GM23338 (cell line): ENCODE measurements at regions not wholly inside any gene's neighbourhood (a gene's known extent, or its start where the extent isn't known, plus 50 kb on each side); places are given as distances from the start of the nearest gene placed in this dataset.

ENCODE experiments used
- ATAC-seq: fragments of 200-7000 bp; cut with Tn5 transposase; 3 replicates; pipeline ENCODE4 v1.9.1; 2020
- DNase-seq: peaks from one replicate; pipeline ENCODE4 v3.0.0-alpha.2; 2015; ENCODE audit warnings: low spot score
- H2AFZ ChIP-seq: fragments of 200-600 bp; sonication (generic); 2 replicates; pipeline ENCODE4 v1.8.0; 2016; ENCODE audit warnings: antibody characterized with exemption, mild to moderate bottlenecking, moderate library complexity
- H3F3A ChIP-seq: fragments of 200-600 bp; sonication (generic); replicated peaks from 2 replicates; pipeline ENCODE4 v1.8.0; 2017; ENCODE audit warnings: antibody characterized with exemption, mixed run types, low read depth
- H3K27ac ChIP-seq: fragments of 200-600 bp; sonication (generic); 2 replicates; pipeline ENCODE4 v1.6.1; 2016; ENCODE audit warnings: low read depth
- H3K27me3 ChIP-seq: fragments of 200-600 bp; sonication (generic); 2 replicates; pipeline ENCODE4 v1.8.0; 2016; ENCODE audit warnings: mild to moderate bottlenecking, mixed run types, moderate library complexity; ENCODE audit not compliant: insufficient read depth
- H3K36me3 ChIP-seq: fragments of 200-600 bp; sonication (generic); 2 replicates; pipeline ENCODE4 v1.8.0; 2016; ENCODE audit warnings: mild to moderate bottlenecking; ENCODE audit not compliant: insufficient read depth
- H3K4me1 ChIP-seq: fragments of 200-600 bp; sonication (generic); 2 replicates; pipeline ENCODE4 v1.8.0; 2016; ENCODE audit warnings: mild to moderate bottlenecking, moderate library complexity; ENCODE audit not compliant: insufficient read depth
- H3K4me2 ChIP-seq: fragments of 200-600 bp; sonication (generic); 2 replicates; pipeline ENCODE4 v1.7.1; 2017; ENCODE audit warnings: mixed run types
- H3K4me3 ChIP-seq: fragments of 200-600 bp; sonication (generic); 2 replicates; pipeline ENCODE4 v1.6.1; 2016; ENCODE audit warnings: mixed run types
- H3K79me2 ChIP-seq: fragments of 200-600 bp; sonication (generic); replicated peaks from 2 replicates; pipeline ENCODE4 v1.8.0; 2017; ENCODE audit warnings: mild to moderate bottlenecking; ENCODE audit not compliant: insufficient read depth
- H3K9me2 ChIP-seq: fragments of 200-600 bp; sonication (generic); 2 replicates; pipeline ENCODE4 v1.8.0; 2017; ENCODE audit not compliant: insufficient read depth
- H4K20me1 ChIP-seq: fragments of 200-600 bp; sonication (generic); replicated peaks from 2 replicates; pipeline ENCODE4 v1.8.0; 2017; ENCODE audit warnings: mild to moderate bottlenecking; ENCODE audit not compliant: insufficient read depth
- H3K27ac Mint-ChIP-seq: 2 replicates; pipeline ENCODE4 v1.8.0; 2020; ENCODE audit warnings: inconsistent platforms, mild to moderate bottlenecking, moderate library complexity, mixed read lengths
- H3K27me3 Mint-ChIP-seq: 3 replicates; pipeline ENCODE4 v1.8.0; 2022; ENCODE audit warnings: low read depth, mild to moderate bottlenecking, moderate library complexity, mixed read lengths, inconsistent platforms; ENCODE audit not compliant: insufficient read depth, poor library complexity
- H3K36me3 Mint-ChIP-seq: 3 replicates; pipeline ENCODE4 v1.8.0; 2021; ENCODE audit warnings: low read depth, mild to moderate bottlenecking, inconsistent platforms, moderate library complexity, mixed read lengths
- H3K4me1 Mint-ChIP-seq: 3 replicates; pipeline ENCODE4 v1.8.0; 2020; ENCODE audit warnings: mild to moderate bottlenecking, inconsistent platforms, mixed read lengths
- H3K4me3 Mint-ChIP-seq: 3 replicates; pipeline ENCODE4 v1.8.0; 2021; ENCODE audit warnings: moderate library complexity, mild to moderate bottlenecking, inconsistent platforms, mixed read lengths
- H3K9me3 Mint-ChIP-seq: 3 replicates; pipeline ENCODE4 v1.8.0; 2020; ENCODE audit warnings: moderate library complexity, mild to moderate bottlenecking, inconsistent platforms, mixed read lengths
- CREB1 ChIP-seq: fragments of 250-450 bp; sonication (Bioruptor Pico); IDR thresholded peaks from 2 replicates; pipeline ENCODE4 v1.5.0; 2020; ENCODE audit warnings: low read depth, mild to moderate bottlenecking, moderate library complexity
- EZH2 ChIP-seq: fragments of 200-600 bp; sonication (generic); IDR thresholded peaks from one replicate; pipeline ENCODE4 v1.8.0; 2017; ENCODE audit warnings: antibody characterized with exemption, mild to moderate bottlenecking, low read depth; ENCODE audit not compliant: unreplicated experiment
- EZH2phosphoT487 ChIP-seq: fragments of 200-600 bp; sonication (generic); IDR thresholded peaks from one replicate; pipeline ENCODE4 v1.8.1; 2018; ENCODE audit warnings: antibody characterized with exemption; ENCODE audit not compliant: unreplicated experiment
- JUNB ChIP-seq: IDR thresholded peaks from one replicate; pipeline ENCODE4 v1.6.1; 2016; ENCODE audit warnings: antibody characterized with exemption; ENCODE audit not compliant: unreplicated experiment
- NANOG ChIP-seq: IDR thresholded peaks from 2 replicates; pipeline ENCODE4 v1.6.1; 2016; ENCODE audit warnings: antibody characterized with exemption, borderline replicate concordance
- POLR2AphosphoS5 ChIP-seq: IDR thresholded peaks from 2 replicates; pipeline ENCODE4 v1.6.1; 2016; ENCODE audit warnings: antibody characterized with exemption, low read depth
- STAT1 ChIP-seq: IDR thresholded peaks from one replicate; pipeline ENCODE4 v1.6.1; 2016; ENCODE audit warnings: antibody characterized with exemption; ENCODE audit not compliant: unreplicated experiment
- ZNF331 ChIP-seq: fragments of 250-450 bp; sonication (Bioruptor Pico); IDR thresholded peaks from 2 replicates; pipeline ENCODE4 v1.5.0; 2020; ENCODE audit warnings: low read depth, mild to moderate bottlenecking, moderate library complexity
- TF ChIP-seq, protein P1 (sequence below): IDR thresholded peaks from 2 replicates; pipeline ENCODE4 v1.6.1; 2016; ENCODE audit warnings: antibody characterized with exemption
- TF ChIP-seq, protein P2 (sequence below), 2 experiments: fragments of 200-600 bp in 1 of 2; sonication (generic) in 1 of 2; conservative IDR thresholded peaks; 2 replicates each; pipeline versions ENCODE4 v1.5.1 to v1.6.1; 2016 to 2017; ENCODE audit warnings: antibody characterized with exemption in 2 of 2, low read depth in 2 of 2, mild to moderate bottlenecking in 2 of 2, moderate library complexity in 1 of 2
- TF ChIP-seq, protein P3 (sequence below): fragments of 250-450 bp; sonication (Bioruptor Pico); IDR thresholded peaks from 2 replicates; pipeline ENCODE4 v1.5.0; 2020; ENCODE audit warnings: mild to moderate bottlenecking, moderate library complexity

DNA sequence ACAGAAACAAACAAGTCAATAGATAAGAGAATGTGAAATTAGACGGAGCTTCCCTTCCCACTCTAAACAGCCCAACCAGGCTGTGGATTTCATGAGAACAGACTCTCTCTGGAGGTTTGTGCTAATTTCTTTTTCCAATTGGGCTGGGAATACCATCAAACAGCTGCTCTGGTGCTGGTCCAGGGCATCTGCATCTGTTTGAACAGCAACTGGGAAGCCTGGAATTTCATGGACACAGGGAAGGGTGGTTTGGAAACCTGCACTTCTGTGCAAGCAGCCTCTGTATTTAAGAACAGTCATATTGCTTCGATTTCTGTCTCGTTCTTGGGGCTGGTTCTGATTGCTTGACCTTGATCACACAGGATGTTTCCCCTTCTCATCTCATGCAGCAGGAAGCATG is 88.7 kb downstream of the FOXL1 start:
- Histone ChIP-seq H4K20me1 (no peaks in the 10 kb centered on the region), H3K4me2 (no peak overlapping the region), H3K27me3 (no peaks in the 10 kb centered on the region), H3F3A (no peaks in the 10 kb centered on the region), H3K27ac (no peak overlapping the region), H3K36me3 (no peaks in the 10 kb centered on the region), H2AFZ (no peak overlapping the region), H3K4me3 (no peak overlapping the region), H3K9me2 (no peaks in the 10 kb centered on the region), H3K79me2 (no peaks in the 10 kb centered on the region), H3K4me1 (peaks cover 13% of the 10 kb centered on the region)
- TF ChIP-seq EZH2phosphoT487 (no peak), ZNF331 (CRISPR knock-in tag) (no peak), EZH2 (no peak)
- no peak overlapping the region for H3K4me3 Mint-ChIP-seq
- H3K27ac Mint-ChIP-seq, result no peak overlapping the region
- H3K4me1 Mint-ChIP-seq, result peaks cover 31% of the 10 kb centered on the region
- no peak for DNase-seq
- ATAC-seq, result no peak
- no peaks in the 10 kb centered on the region for H3K36me3 Mint-ChIP-seq
- H3K27me3 Mint-ChIP-seq, result peaks cover 3% of the 10 kb centered on the region
- peaks cover 3% of the 10 kb centered on the region; the same call in 2 of the 3 replicates for H3K9me3 Mint-ChIP-seq

DNA sequence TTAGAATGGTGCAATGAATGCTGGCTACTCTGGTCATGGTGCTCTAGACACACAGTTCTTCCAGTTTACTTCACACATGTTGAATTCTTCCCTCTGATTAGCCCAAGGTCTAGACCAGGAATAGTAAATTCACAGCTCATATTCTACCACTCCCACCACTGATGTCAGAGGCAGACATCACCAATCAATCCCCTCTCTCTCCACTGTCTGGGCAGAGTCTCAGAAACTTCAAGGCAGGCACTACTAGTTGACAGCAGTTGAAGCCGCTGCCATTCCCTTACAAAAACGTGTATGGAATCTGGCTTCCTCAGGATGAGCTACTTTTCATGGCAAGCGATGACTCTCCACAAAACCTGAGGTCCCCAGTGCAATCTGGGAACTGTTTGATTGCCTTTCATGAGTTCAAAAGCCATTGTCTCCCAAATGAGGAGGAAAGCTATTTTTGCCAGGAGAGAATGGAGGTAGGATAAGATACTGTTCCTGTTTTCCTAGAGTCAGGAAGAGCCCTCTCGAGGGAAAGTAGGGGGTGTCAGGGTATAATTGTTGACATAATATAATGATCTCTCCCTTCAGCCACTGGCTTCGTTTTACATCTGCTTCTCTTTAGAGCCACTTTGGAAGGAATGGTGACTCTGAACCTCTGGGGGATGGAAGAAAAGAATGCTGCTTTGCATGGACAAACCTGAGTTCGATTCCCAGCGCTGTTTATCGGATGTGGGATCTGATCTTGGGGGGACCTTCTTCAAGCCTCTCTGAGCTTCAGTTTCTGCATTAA is 90.0 kb downstream of the FOXL1 start:
- H3K4me3 Mint-ChIP-seq, result no peak overlapping the region; the same call in 2 of the 3 replicates
- peaks cover 31% of the 10 kb centered on the region for H3K4me1 Mint-ChIP-seq
- Histone ChIP-seq H2AFZ (peak overlapping the region; percentile 43), H3K9me2 (0 out of 2 replicates have a peak, but pooled peaks cover under 1% of the 10 kb centered on the region), H3K27ac (no peak overlapping the region), H3K4me3 (no peak overlapping the region), H3K4me1 (peaks cover 13% of the 10 kb centered on the region), H3K27me3 (no peaks in the 10 kb centered on the region), H3F3A (no peaks in the 10 kb centered on the region), H3K79me2 (no peaks in the 10 kb centered on the region), H3K4me2 (no peak overlapping the region), H3K36me3 (no peaks in the 10 kb centered on the region), H4K20me1 (no peaks in the 10 kb centered on the region)
- peaks cover 6% of the 10 kb centered on the region; the same call in 2 of the 3 replicates for H3K9me3 Mint-ChIP-seq
- DNase-seq, result peak; percentile 62
- ATAC-seq, result peak; percentile 80
- peaks cover 3% of the 10 kb centered on the region for H3K27me3 Mint-ChIP-seq
- H3K27ac Mint-ChIP-seq, result no peak overlapping the region
- H3K36me3 Mint-ChIP-seq, result no peaks in the 10 kb centered on the region
- no peak for TF ChIP-seq EZH2phosphoT487
- TF ChIP-seq EZH2, result no peak
- TF ChIP-seq POLR2AphosphoS5, result no peak
- TF ChIP-seq, protein P1, sequence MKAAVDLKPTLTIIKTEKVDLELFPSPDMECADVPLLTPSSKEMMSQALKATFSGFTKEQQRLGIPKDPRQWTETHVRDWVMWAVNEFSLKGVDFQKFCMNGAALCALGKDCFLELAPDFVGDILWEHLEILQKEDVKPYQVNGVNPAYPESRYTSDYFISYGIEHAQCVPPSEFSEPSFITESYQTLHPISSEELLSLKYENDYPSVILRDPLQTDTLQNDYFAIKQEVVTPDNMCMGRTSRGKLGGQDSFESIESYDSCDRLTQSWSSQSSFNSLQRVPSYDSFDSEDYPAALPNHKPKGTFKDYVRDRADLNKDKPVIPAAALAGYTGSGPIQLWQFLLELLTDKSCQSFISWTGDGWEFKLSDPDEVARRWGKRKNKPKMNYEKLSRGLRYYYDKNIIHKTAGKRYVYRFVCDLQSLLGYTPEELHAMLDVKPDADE, result no peak
- TF ChIP-seq, protein P2, sequence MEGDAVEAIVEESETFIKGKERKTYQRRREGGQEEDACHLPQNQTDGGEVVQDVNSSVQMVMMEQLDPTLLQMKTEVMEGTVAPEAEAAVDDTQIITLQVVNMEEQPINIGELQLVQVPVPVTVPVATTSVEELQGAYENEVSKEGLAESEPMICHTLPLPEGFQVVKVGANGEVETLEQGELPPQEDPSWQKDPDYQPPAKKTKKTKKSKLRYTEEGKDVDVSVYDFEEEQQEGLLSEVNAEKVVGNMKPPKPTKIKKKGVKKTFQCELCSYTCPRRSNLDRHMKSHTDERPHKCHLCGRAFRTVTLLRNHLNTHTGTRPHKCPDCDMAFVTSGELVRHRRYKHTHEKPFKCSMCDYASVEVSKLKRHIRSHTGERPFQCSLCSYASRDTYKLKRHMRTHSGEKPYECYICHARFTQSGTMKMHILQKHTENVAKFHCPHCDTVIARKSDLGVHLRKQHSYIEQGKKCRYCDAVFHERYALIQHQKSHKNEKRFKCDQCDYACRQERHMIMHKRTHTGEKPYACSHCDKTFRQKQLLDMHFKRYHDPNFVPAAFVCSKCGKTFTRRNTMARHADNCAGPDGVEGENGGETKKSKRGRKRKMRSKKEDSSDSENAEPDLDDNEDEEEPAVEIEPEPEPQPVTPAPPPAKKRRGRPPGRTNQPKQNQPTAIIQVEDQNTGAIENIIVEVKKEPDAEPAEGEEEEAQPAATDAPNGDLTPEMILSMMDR (conservative IDR thresholded peaks at IDR 0.05; ENCODE audit: low read depth in 2 of 2), result no peak
- TF ChIP-seq STAT1, result no peak
- TF ChIP-seq CREB1 (CRISPR knock-in tag), result no peak
- no peak for TF ChIP-seq ZNF331 (CRISPR knock-in tag)
- TF ChIP-seq, protein P3, sequence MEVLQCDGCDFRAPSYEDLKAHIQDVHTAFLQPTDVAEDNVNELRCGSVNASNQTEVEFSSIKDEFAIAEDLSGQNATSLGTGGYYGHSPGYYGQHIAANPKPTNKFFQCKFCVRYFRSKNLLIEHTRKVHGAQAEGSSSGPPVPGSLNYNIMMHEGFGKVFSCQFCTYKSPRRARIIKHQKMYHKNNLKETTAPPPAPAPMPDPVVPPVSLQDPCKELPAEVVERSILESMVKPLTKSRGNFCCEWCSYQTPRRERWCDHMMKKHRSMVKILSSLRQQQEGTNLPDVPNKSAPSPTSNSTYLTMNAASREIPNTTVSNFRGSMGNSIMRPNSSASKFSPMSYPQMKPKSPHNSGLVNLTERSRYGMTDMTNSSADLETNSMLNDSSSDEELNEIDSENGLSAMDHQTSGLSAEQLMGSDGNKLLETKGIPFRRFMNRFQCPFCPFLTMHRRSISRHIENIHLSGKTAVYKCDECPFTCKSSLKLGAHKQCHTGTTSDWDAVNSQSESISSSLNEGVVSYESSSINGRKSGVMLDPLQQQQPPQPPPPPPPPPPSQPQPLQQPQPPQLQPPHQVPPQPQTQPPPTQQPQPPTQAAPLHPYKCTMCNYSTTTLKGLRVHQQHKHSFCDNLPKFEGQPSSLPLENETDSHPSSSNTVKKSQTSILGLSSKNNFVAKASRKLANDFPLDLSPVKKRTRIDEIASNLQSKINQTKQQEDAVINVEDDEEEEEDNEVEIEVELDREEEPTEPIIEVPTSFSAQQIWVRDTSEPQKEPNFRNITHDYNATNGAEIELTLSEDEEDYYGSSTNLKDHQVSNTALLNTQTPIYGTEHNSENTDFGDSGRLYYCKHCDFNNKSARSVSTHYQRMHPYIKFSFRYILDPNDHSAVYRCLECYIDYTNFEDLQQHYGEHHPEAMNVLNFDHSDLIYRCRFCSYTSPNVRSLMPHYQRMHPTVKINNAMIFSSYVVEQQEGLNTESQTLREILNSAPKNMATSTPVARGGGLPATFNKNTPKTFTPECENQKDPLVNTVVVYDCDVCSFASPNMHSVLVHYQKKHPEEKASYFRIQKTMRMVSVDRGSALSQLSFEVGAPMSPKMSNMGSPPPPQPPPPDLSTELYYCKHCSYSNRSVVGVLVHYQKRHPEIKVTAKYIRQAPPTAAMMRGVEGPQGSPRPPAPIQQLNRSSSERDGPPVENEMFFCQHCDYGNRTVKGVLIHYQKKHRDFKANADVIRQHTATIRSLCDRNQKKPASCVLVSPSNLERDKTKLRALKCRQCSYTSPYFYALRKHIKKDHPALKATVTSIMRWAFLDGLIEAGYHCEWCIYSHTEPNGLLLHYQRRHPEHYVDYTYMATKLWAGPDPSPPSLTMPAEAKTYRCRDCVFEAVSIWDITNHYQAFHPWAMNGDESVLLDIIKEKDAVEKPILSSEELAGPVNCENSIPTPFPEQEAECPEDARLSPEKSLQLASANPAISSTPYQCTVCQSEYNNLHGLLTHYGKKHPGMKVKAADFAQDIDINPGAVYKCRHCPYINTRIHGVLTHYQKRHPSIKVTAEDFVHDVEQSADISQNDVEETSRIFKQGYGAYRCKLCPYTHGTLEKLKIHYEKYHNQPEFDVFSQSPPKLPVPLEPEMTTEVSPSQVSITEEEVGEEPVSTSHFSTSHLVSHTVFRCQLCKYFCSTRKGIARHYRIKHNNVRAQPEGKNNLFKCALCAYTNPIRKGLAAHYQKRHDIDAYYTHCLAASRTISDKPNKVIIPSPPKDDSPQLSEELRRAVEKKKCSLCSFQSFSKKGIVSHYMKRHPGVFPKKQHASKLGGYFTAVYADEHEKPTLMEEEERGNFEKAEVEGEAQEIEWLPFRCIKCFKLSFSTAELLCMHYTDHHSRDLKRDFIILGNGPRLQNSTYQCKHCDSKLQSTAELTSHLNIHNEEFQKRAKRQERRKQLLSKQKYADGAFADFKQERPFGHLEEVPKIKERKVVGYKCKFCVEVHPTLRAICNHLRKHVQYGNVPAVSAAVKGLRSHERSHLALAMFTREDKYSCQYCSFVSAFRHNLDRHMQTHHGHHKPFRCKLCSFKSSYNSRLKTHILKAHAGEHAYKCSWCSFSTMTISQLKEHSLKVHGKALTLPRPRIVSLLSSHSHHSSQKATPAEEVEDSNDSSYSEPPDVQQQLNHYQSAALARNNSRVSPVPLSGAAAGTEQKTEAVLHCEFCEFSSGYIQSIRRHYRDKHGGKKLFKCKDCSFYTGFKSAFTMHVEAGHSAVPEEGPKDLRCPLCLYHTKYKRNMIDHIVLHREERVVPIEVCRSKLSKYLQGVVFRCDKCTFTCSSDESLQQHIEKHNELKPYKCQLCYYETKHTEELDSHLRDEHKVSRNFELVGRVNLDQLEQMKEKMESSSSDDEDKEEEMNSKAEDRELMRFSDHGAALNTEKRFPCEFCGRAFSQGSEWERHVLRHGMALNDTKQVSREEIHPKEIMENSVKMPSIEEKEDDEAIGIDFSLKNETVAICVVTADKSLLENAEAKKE (CRISPR knock-in tag), result no peak
- no peak for TF ChIP-seq JUNB
- TF ChIP-seq NANOG, result no peak
